HG03442 (cell line): ENCODE measurements at regions not wholly inside any gene's neighbourhood (a gene's known extent, or its start where the extent isn't known, plus 50 kb on each side); places are given as distances from the start of the nearest gene placed in this dataset.
"Not testable (repeated sequence)": the region's sequence is repeated elsewhere in the genome, so short reads cannot be mapped to it uniquely, and the experiment has no call there.

Source experiments
- ATAC-seq: cut with Tn5 transposase; IDR thresholded peaks from one replicate; pipeline ENCODE4 v1.9.1; 2021; ENCODE audit warnings: mild to moderate bottlenecking, moderate library complexity; ENCODE audit not compliant: unreplicated experiment

- no peak for ATAC-seq
Observed at GRCh38 chr21:41571938-41572510, 64.1 kb upstream of the TMPRSS2 start.

GRCh38 chr21:41570791-41571355, 62.9 kb upstream of the TMPRSS2 start:
- peak; percentile 77 for ATAC-seq

- ATAC-seq: no peak
Observed at GRCh38 chr21:41568606-41569385, 60.8 kb upstream of the TMPRSS2 start.

GRCh38 chr21:41567901-41568510, 60.0 kb upstream of the TMPRSS2 start:
- ATAC-seq: no peak

- ATAC-seq: not testable (repeated sequence)
Observed at GRCh38 chr21:41567237-41567636, 59.3 kb upstream of the TMPRSS2 start.

- no peak for ATAC-seq
Observed at GRCh38 chr21:41566500-41567014, 58.6 kb upstream of the TMPRSS2 start.

- ATAC-seq: no peak
Observed at GRCh38 chr21:41565550-41565949, 57.6 kb upstream of the TMPRSS2 start.

- no peak for ATAC-seq
Observed at GRCh38 chr21:41564871-41565274, 56.9 kb upstream of the TMPRSS2 start.

- ATAC-seq: no peak
Observed at GRCh38 chr21:41562101-41563000, 54.4 kb upstream of the TMPRSS2 start.

- ATAC-seq: no peak
Observed at GRCh38 chr21:41561701-41562100, 53.7 kb upstream of the TMPRSS2 start.

GRCh38 chr21:41560661-41561158, 52.8 kb upstream of the TMPRSS2 start:
- ATAC-seq: no peak

GRCh38 chr21:41559658-41560631, 52.0 kb upstream of the TMPRSS2 start:
- ATAC-seq: peak; percentile 45

GRCh38 chr21:41558842-41559241, 50.9 kb upstream of the TMPRSS2 start:
- no peak for ATAC-seq

- ATAC-seq: no peak
Observed at GRCh38 chr21:41557884-41558283, 49.9 kb upstream of the TMPRSS2 start.
